T-helper 1 cell treated with Interleukin-12 subunit alpha and Interleukin-12 subunit beta and Interleukin-4 antibody, amounts not matched to agents 30 ng/mL and 1 ng/mL, for 36 hours (primary cell): ENCODE measurements at regions not wholly inside any gene's neighbourhood (a gene's known extent, or its start where the extent isn't known, plus 50 kb on each side); places are given as distances from the start of the nearest gene placed in this dataset.

ENCODE experiments used
- intact Hi-C: fragments of 100-400 bp; cut with micrococcal nuclease; formaldehyde crosslinking; loops from one replicate; pipeline ENCODE4 v1.15.1; 2024

DNA sequence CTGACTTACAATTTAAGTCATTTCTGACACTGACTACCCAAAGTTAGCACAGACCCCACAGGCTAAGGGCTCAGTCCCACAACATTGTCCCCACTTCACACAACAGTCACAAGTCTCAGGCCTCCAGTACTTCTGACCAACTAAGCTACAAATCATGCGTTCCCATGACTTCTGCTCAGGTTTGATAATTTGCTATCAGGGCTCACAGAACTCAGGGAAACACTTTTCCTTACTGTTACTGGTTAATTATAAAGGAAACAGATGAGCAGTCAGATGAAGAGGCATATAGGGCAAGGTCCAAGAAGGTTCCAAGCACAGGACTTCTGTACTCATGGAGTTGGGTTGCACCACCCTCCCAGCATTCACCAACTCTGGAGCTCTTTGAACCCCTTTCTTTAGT is 151.2 kb upstream of the TNR start:
- intact Hi-C loops, result no loop called here

DNA sequence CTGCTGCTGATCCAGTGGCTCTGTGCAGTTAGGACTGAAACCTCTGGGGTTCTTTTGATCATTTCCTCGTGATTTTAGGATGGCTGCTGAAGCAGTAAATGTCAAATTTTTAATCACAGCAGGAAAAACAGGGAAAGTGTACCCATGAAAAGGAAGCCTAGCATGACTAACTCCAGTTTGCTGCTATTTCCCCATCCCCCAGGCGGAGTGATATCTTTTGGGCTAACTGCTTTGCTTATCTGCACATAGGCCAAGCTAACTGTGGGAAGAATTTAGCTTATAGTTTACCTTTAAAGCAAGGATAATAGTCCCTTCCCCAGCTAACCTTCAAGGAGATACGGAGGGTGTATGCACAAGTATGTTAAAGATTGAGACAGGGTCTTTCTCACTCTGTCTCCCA is 149.8 kb upstream of the TNR start:
- intact Hi-C loops, result no loop called here

- intact Hi-C loops, result no loop called here
These were observed 149.3 kb upstream of the TNR start for GRCh38 chr1:175892686-175893085.

DNA sequence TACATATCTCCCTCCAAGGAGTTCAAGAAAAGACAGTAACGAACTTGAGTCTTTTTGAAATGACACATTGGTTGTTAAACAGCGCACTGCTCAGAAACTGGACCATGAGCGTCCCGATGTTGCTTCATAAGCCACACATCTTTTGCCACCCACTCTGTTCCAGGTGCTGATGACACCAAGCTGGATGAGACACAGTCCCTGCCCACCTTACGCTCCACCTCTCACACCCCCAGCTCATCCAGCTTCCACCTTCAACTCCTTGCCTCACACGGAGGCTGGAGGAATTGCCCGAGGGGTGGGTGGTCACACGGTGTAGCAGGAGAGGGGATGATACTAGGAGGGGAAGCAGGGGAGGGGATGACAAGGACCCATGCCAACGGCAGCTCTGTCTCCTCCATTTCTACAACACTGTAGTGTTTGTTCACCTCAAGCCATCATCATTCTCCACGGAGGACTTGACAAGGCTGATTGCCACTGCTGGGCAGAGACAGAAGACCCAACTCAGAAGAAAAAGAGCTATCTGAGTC is 148.5 kb upstream of the TNR start:
- intact Hi-C loops, result no loop called here

DNA sequence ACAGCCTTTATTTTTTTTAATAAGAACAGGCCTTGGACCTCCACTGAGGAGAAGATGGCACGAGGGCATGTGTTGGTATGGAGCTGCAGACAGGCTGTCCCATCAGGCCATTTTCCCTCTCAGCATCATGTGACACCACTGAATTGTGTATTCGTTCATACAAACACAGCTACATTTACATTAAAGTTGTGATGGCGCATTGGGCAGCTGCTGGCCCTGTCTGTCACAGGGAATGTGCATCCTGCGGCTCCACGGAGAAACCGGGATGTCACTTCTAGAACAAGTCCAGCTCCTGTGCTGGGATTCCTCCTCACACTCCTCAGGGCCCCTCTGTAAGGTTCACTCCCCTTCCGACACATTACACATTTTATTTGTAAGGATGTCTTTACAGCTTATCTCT is 147.6 kb upstream of the TNR start:
- intact Hi-C loops, result no loop called here

GRCh38 chr1:175889848-175890247 is 146.5 kb upstream of the TNR start:
- intact Hi-C loops, result no loop called here

- intact Hi-C loops, result no loop called here
These were observed 145.6 kb upstream of the TNR start for GRCh38 chr1:175888996-175889395.

- intact Hi-C loops, result no loop called here
These were observed 144.6 kb upstream of the TNR start for GRCh38 chr1:175887981-175888428.

GRCh38 chr1:175887521-175887920 is 144.1 kb upstream of the TNR start:
- intact Hi-C loops, result no loop called here

DNA sequence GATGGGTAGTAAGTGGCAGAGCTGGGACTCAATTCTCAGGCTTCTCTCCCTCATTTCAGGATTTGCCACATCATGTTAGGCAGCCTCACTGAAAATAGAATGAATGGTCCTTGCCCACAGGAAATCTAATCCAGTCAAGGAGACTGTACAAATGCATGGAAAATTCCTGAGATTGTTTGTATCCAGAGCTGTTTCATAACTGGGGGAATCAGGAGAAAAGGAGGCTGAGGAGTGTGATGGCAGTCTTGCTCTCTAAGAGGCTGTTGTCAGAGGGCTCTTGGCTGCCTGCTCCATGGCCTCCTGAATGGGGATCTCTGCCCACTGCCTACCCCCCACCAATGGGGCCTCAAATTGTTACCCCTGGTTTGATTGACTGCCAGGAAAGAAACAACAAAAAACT is 141.9 kb upstream of the TNR start:
- intact Hi-C loops, result no loop called here

DNA sequence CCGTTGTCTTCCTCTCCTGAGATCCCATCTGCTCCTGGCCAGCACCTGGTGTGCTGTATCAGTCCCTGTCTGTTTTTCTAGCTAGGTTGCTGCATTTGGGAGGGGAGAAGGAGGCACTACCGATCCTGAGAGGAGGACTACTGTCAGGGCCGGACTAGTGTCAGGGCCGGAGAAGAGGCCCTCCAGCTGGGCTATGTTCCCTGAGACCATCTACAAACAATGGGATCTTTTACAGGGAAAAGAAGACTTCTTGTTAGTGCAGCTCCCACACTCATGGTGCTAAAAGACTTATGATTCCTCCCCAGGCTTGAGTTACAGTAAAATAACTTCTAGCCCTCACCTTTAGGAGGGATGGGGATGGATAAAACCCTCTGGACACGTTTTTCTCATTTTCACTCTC is 141.0 kb upstream of the TNR start:
- intact Hi-C loops, result no loop called here

- intact Hi-C loops, result no loop called here
These were observed 138.8 kb upstream of the TNR start for GRCh38 chr1:175882192-175882591.

- intact Hi-C loops, result no loop called here
These were observed 138.0 kb upstream of the TNR start for GRCh38 chr1:175881246-175881976.

- intact Hi-C loops, result no loop called here
These were observed 135.4 kb upstream of the TNR start for GRCh38 chr1:175878775-175879174.

- intact Hi-C loops, result no loop called here
These were observed 134.7 kb upstream of the TNR start for GRCh38 chr1:175877939-175878737.

- intact Hi-C loops, result no loop called here
These were observed 132.2 kb upstream of the TNR start for GRCh38 chr1:175875556-175875955.

- intact Hi-C loops, result no loop called here
These were observed 130.7 kb upstream of the TNR start for GRCh38 chr1:175874081-175874480.

DNA sequence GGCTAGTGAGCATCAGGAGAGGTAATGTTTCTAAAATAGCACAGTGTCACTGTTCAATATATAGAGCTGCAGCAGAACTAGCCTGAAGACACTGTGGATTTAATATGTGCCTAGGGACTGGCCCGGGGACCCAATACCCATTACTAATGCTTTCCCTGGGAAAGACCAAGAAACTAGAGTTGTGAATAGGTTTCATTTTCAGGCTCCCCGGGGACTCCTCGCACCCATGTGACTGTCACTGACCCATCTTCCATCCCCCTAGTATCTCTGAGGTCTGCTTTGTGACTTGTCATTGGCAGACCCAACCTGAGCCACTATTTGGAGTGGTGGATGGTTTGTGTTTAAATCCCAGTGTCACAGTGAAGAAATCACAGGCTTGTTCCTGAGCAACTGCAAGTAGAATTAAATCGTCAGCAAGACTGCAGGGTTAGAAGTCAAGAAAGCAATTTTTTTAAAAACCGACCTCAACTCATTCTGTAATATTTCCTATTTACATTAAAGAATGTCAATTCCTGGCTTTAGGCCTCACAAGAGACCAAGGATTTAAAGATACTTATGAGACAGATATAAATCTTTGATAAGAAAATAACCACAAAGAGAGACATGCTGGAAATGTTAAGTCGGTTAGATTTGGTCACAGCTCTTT is 130.0 kb upstream of the TNR start:
- intact Hi-C loops, result no loop called here

DNA sequence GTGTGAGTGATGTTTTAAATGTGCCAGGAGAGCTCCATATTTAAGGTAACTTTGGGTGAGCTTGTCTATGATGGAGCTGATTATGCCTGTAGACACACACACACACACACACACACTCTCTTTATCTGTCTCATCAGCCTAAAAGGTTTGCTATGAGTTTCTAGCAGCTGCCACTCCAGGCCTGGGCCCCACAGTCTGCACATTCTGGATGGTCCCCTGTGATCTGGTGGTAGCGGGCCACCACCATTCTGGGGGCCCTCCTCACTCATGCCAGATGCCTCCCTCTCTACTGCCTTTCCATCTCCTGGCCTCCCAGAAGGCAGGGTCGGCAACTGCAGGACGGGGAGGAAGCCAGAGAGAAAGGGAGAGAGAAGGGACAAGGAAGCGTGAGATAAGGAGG is 129.2 kb upstream of the TNR start:
- intact Hi-C loops, result no loop called here

DNA sequence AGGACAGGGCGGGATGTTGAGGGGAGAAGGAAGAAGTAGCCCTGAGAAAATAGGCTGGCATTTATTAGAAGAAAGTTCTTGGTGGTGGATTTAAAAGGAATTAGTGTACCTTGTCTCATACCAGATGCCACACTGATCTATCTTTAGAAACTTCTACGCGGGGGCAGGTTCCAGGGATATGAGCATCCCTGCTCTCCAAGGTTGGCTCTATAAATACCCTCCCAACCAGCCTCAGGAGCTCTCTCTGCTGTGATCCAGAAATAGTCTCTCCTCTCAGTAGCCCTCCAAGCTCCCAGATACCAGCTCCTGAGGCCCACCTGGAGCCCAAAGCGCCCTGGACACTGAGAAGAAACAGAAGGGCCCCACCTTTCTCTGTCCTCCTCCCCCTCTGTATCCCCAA is 128.3 kb upstream of the TNR start:
- intact Hi-C loops, result no loop called here

DNA sequence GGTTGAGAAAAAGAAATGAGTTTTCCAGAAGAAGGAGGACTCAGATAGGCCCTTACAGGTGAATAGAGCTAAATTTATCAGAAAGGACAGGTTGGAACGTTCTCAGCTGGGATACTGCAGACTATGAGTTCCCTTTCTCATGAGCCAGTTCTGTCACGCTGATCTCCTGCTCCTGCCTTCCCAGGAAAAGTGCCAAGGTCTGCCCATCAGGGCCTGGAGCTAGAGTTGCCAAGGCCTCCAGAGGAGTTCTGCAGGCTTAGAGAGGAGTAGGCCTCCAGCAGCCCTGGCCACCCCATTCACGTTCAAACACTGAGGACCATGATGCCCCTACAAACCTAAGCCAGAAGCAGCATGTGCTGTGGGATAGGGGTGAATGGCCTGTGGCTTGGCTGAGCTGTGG is 126.8 kb upstream of the TNR start:
- intact Hi-C loops, result no loop called here

- intact Hi-C loops, result no loop called here
These were observed 123.4 kb upstream of the TNR start for GRCh38 chr1:175866776-175867175.
